Skeletal muscle tissue (tissue), 3 donors: ENCODE measurements at regions not wholly inside any gene's neighbourhood (a gene's known extent, or its start where the extent isn't known, plus 50 kb on each side); places are given as distances from the start of the nearest gene placed in this dataset.

Source experiments
- H3K27ac ChIP-seq: one replicate; pipeline ENCODE4 v1.7.0; 2013; ENCODE audit warnings: mild to moderate bottlenecking, low read depth, low read length, inconsistent platforms
- H3K27me3 ChIP-seq, 3 donors: one replicate each; pipeline ENCODE4 v1.7.0; 2013; ENCODE audit warnings: low read length in 3 of 3; ENCODE audit not compliant: control insufficient read depth in 3 of 3, insufficient read depth in 3 of 3
- H3K36me3 ChIP-seq, 3 donors: one replicate each; pipeline ENCODE4 v1.7.0; 2013; ENCODE audit warnings: low read length in 3 of 3; ENCODE audit not compliant: control insufficient read depth in 3 of 3, insufficient read depth in 3 of 3
- H3K4me1 ChIP-seq, 3 donors: one replicate each; pipeline ENCODE4 v1.7.0; 2013; ENCODE audit warnings: low read length in 3 of 3, mild to moderate bottlenecking in 3 of 3; ENCODE audit not compliant: control insufficient read depth in 3 of 3, insufficient read depth in 3 of 3
- H3K4me3 ChIP-seq, 3 donors: one replicate each; pipeline ENCODE4 v1.7.0; 2013; ENCODE audit warnings: low read length in 3 of 3
- H3K9ac ChIP-seq, 3 donors: one replicate each; pipeline ENCODE4 v1.7.0; 2013; ENCODE audit warnings: low read length in 3 of 3, mild to moderate bottlenecking in 3 of 3, moderate library complexity in 2 of 3, low read depth in 1 of 3
- H3K9me3 ChIP-seq, 3 donors: one replicate each; pipeline ENCODE4 v1.7.0; 2013; ENCODE audit warnings: low read length in 3 of 3; ENCODE audit not compliant: control insufficient read depth in 3 of 3
- donor health status: Osteomylitis.

DNA sequence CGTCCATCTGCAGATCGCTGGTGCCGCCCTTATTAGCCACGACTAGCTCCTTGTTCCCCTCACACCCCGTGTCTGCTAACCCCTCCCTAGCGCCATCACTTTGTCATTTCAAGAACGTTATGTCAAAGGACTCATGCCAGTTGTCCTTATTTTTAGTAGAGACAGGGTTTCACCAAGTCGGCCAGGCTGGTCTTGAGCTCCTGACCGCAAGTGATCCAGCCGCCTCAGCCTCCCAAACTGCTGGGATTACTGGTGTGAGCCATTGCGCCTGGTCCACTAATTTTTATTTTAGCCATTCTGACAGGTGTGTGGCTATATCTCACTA lies 138.9 kb upstream of the HDAC4 start:
- Histone ChIP-seq H3K4me3 (peak overlapping the region; percentile 7 to 63 (median 15)), H3K27me3 (peaks cover 0 to 6% (median 3%) of the 10 kb centered on the region in 3 donors), H3K9ac (peak overlapping the region; percentile 51 to 75 (median 62)), H3K36me3 (no peaks in the 10 kb centered on the region), H3K4me1 (peaks cover 5 to 29% (median 25%) of the 10 kb centered on the region in 3 donors), H3K9me3 (peaks cover 0 to 2% (median under 1%) of the 10 kb centered on the region in 3 donors), H3K27ac (peak overlapping the region; percentile 53)

- H3K27me3 ChIP-seq, result peaks cover 0 to 6% (median 3%) of the 10 kb centered on the region in 3 donors
- H3K36me3 ChIP-seq, result no peaks in the 10 kb centered on the region
- peak overlapping the region in 2 of 3 donors; percentile 51 to 75 for H3K9ac ChIP-seq
- peaks cover 0 to 4% (median 4%) of the 10 kb centered on the region in 3 donors for H3K9me3 ChIP-seq
- peak overlapping the region; percentile 53 for H3K27ac ChIP-seq
- peaks cover 5 to 25% (median 23%) of the 10 kb centered on the region in 3 donors for H3K4me1 ChIP-seq
- H3K4me3 ChIP-seq, result peak overlapping the region; percentile 7 to 63 (median 15)
These were observed 138.4 kb upstream of the HDAC4 start for GRCh38 chr2:239539083-239539775.

GRCh38 chr2:239538357-239539052 lies 137.7 kb upstream of the HDAC4 start:
- peaks cover 11 to 27% (median 26%) of the 10 kb centered on the region in 3 donors for H3K4me1 ChIP-seq
- H3K36me3 ChIP-seq, result no peaks in the 10 kb centered on the region
- H3K27me3 ChIP-seq, result peaks cover 0 to 9% (median 0%) of the 10 kb centered on the region in 3 donors
- H3K27ac ChIP-seq, result no peak overlapping the region
- no peak overlapping the region for H3K4me3 ChIP-seq
- peaks cover 0 to 4% (median 4%) of the 10 kb centered on the region in 3 donors for H3K9me3 ChIP-seq
- no peak overlapping the region for H3K9ac ChIP-seq

DNA sequence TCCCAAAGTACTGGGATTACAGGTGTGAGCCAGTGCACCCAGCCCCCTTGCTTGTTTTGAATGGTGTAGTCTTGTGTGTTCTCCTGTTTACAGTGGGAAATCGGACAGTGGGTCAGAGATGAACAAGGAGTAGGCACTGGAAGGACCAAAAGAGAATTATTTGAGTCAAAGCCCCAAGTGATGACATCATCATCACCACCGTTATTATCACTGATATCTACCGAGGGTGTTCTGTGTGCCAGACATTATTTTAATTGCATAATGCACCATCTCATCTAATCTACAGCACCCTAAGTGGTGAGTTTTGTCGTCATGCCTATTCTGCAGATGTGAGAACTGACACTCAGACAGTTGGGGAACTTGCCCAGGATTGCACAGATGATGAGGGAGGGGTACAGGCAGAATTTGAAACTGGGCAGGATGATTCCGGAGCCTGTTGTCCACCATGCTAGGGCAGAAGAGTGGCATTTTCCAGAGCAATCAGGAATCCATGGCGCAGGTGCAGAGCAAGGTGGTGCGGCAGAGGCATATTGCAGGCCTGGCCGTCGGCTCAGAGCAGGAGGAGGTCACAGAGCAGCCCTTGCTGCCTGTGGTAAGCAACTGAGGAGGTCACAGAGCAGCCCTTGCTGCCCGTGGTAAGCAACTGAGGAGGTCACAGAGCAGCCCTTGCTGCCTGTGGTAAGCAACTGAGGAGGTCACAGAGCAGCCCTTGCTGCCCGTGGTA lies 137.0 kb upstream of the HDAC4 start:
- Histone ChIP-seq H3K9ac (no peak overlapping the region), H3K9me3 (peaks cover 0 to 4% (median 4%) of the 10 kb centered on the region in 3 donors), H3K4me3 (no peak overlapping the region), H3K36me3 (no peaks in the 10 kb centered on the region), H3K27ac (no peak overlapping the region), H3K4me1 (peaks cover 16 to 34% (median 33%) of the 10 kb centered on the region in 3 donors), H3K27me3 (peaks cover 0 to 10% (median 0%) of the 10 kb centered on the region in 3 donors)

DNA sequence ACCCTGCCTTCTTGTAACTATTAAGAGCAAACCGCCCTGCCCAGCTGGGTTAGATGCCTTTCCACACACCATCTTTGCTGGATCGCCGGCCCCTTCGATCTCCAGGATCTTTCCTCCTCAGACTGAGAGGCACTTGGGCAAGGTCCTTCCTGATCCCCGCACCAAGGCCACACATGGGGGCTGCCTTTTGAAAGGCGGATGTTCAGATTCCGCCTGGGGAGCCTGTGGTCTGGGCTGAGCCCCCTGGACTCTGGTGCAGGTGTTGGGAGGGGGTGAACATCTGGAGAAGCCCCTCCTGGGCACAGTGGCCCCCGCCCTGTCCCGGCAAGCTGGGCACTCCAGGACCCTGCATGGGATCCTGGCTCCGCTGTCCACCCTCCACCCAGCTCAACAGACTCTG lies 135.4 kb upstream of the HDAC4 start:
- H3K36me3 ChIP-seq, result no peaks in the 10 kb centered on the region
- H3K27me3 ChIP-seq, result peaks cover 0 to 10% (median 0%) of the 10 kb centered on the region in 3 donors
- H3K9ac ChIP-seq, result no peak overlapping the region
- H3K4me1 ChIP-seq, result peaks cover 26 to 45% (median 34%) of the 10 kb centered on the region in 3 donors
- H3K4me3 ChIP-seq, result no peak overlapping the region
- H3K27ac ChIP-seq, result no peak overlapping the region
- peaks cover 0 to 4% (median 4%) of the 10 kb centered on the region in 3 donors for H3K9me3 ChIP-seq

DNA sequence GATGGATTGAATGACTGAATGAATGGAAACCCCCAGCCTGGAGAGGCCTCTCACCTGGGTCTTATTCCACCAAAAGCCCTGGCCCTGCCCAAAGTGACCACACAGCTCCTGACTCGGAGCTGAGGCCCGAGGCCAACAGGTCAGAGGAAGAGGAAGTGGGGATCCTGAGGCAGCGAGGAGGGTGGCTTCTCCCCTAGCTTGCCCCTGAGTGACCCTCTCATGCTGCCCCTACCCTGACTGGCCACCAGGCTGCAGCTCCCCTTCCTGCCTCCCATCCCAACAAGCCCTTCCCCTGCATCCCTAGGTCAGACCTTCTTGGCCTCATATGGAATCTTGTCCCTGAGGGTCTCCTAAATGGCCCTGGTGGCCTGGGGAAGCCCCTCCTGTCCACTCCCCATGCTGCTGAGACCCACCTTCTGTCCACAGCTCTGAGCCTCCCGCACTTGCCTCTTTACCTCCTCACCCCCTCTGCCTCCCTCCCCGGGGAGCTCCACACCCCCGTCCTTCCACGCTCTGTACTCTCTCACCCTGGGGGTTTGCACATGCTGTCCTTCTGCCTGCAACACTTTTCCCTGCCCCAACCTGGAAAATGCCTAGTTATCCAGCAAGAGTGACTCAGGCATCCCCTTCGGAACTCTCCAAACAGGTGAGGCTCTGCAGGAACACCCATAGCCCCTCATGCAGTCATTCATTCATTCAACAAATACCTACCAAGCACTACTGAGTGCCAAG lies 134.8 kb upstream of the HDAC4 start:
- Histone ChIP-seq H3K9me3 (peaks cover 0 to 6% (median 4%) of the 10 kb centered on the region in 3 donors), H3K4me1 (peaks cover 25 to 44% (median 34%) of the 10 kb centered on the region in 3 donors), H3K27me3 (peaks cover 0 to 10% (median 0%) of the 10 kb centered on the region in 3 donors), H3K9ac (no peak overlapping the region), H3K36me3 (no peaks in the 10 kb centered on the region), H3K4me3 (no peak overlapping the region), H3K27ac (no peak overlapping the region)

- Histone ChIP-seq H3K36me3 (no peaks in the 10 kb centered on the region), H3K4me1 (peaks cover 20 to 37% (median 27%) of the 10 kb centered on the region in 3 donors), H3K9ac (no peak overlapping the region), H3K27me3 (peaks cover 0 to 10% (median 0%) of the 10 kb centered on the region in 3 donors), H3K27ac (no peak overlapping the region), H3K9me3 (peaks cover 0 to 6% (median 4%) of the 10 kb centered on the region in 3 donors), H3K4me3 (no peak overlapping the region)
These were observed 134.0 kb upstream of the HDAC4 start for GRCh38 chr2:239534581-239535412.

DNA sequence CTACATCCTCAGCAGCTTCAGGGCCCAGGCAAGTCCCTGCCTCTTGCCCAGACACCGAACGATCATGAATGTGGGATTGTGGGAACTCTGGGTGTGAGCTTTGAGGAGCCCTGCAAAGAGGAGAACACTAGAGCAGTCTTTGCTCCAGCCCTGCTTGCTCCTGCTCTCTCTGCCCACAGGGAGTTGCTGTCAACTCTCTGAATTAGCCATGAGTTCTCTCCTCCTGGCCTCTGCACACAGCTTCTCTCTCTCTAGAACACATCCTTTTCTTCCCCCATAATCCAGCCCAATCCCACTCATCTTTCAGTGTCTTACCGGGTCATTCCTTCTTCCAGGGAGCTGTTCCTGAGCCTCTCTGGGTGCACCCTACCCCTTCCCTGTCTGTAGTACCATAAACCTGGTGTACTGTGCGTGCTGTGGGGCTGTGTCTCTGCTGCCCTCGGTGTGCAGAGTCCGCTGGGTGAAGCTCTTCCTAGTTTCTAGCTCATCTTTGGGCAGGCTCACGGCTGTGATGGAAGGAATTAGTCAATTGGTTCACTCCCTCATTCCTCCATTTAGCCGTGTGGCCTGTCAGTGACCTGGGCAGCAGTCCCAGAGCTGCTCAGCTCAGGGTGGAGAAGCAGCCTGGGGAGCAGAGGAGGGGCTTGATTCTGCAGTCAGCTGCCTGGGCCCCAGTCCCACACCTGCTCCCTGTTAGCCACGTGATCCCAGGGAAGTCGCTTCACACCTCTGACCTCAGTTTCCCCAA lies 132.9 kb upstream of the HDAC4 start:
- peaks cover 0 to 10% (median 0%) of the 10 kb centered on the region in 3 donors for H3K27me3 ChIP-seq
- no peak overlapping the region for H3K27ac ChIP-seq
- no peaks in the 10 kb centered on the region for H3K36me3 ChIP-seq
- H3K4me3 ChIP-seq, result no peak overlapping the region
- H3K9me3 ChIP-seq, result peaks cover 0 to 6% (median 4%) of the 10 kb centered on the region in 3 donors
- H3K4me1 ChIP-seq, result peaks cover 16 to 27% (median 20%) of the 10 kb centered on the region in 3 donors
- H3K9ac ChIP-seq, result peak overlapping the region in 1 of 3 donors; percentile 25
